Heart left ventricle (tissue), 16 donors: ENCODE measurements at regions not wholly inside any gene's neighbourhood (a gene's known extent, or its start where the extent isn't known, plus 50 kb on each side); places are given as distances from the start of the nearest gene placed in this dataset.

Source experiments
- ATAC-seq, 4 donors: fragments of 200-7000 bp; cut with Tn5 transposase; one replicate each; pipeline ENCODE4 v1.9.1; 2020 to 2022; ENCODE audit warnings: moderate library complexity in 4 of 4, mild to moderate bottlenecking in 3 of 4, moderate number of reproducible peaks in 1 of 4
- DNase-seq, 5 donors: peaks; one replicate each; pipeline ENCODE4 v3.0.0-alpha.2; 2020
- H3K27ac ChIP-seq, 12 donors: fragments of 200-600 bp; sonication (generic) in 4 of 12; one replicate each; pipeline versions ENCODE4 v1.5.0 to v1.8.0; 2016 to 2022; ENCODE audit warnings: mild to moderate bottlenecking in 2 of 12
- H3K27me3 ChIP-seq, 9 donors: fragments of 200-600 bp; sonication (generic) in 2 of 9; one replicate each; pipeline versions ENCODE4 v1.5.1 to v1.8.0; 2016 to 2022; ENCODE audit warnings: mild to moderate bottlenecking in 3 of 9
- H3K36me3 ChIP-seq, 9 donors: fragments of 200-600 bp; sonication (generic) in 2 of 9; one replicate each; pipeline versions ENCODE4 v1.5.0 to v1.8.0; 2018 to 2022; ENCODE audit warnings: mild to moderate bottlenecking in 2 of 9
- H3K4me1 ChIP-seq, 12 donors: fragments of 200-600 bp; sonication (generic) in 4 of 12; one replicate each; pipeline versions ENCODE4 v1.5.0 to v1.8.0; 2016 to 2022; ENCODE audit warnings: mild to moderate bottlenecking in 3 of 12
- H3K4me3 ChIP-seq, 12 donors: fragments of 200-600 bp; sonication (generic) in 4 of 12; one replicate each; pipeline versions ENCODE4 v1.5.0 to v1.8.0; 2017 to 2022; ENCODE audit warnings: mild to moderate bottlenecking in 9 of 12, moderate library complexity in 4 of 12
- H3K9me3 ChIP-seq, 12 donors: fragments of 200-600 bp; sonication (generic) in 4 of 12; one replicate each; pipeline versions ENCODE4 v1.5.0 to v1.8.0; 2016 to 2022; ENCODE audit warnings: mild to moderate bottlenecking in 1 of 12
- CTCF ChIP-seq, 12 donors: fragments of 200-600 bp; sonication (generic) in 4 of 12; IDR thresholded peaks; one replicate each; pipeline versions ENCODE4 v1.5.0 to v1.8.0; 2018 to 2022; ENCODE audit warnings: antibody characterized with exemption in 12 of 12, mild to moderate bottlenecking in 5 of 12
- POLR2A ChIP-seq, 2 donors: fragments of 450-650 bp; IDR thresholded peaks; one replicate each; pipeline ENCODE4 v1.6.1; 2017; ENCODE audit warnings: antibody characterized with exemption in 2 of 2, mild to moderate bottlenecking in 2 of 2, moderate library complexity in 2 of 2
- WGBS, 4 donors: extraction: QIAGEN DNeasy Blood & Tissue Kit in 2 of 4; methylation state at CpG; one replicate each; pipeline versions ENCODE4 v1.1.5 to v1.1.7; 2013 to 2018; 5-methylcytosine and 5-hydroxymethylcytosine counted together
- intact Hi-C, 10 donors: fragments of 100-400 bp; cut with DNase I; formaldehyde crosslinking; loops; one replicate each; pipeline versions ENCODE4 v1.11.1 to v1.14.2; 2022
- donor health status: ischemic (EF 13 %, LVEDD 7.1; RV severe dilation, severe dysfunction).
- donor health status: healthy with polysubstance abuse.
- donor health status: DM: no; HTN: yes; CAD: no.
- donor health status: DM: no; HTN: no; CAD: no.
- donor health status: ischemic (EF 25% LVEDD 6.9; RV normal size, moderate dysfunction).
- donor health status: ischemic (EF 25% LVEDD 5.7; RV mildly dilated, moderate dysfunction).
- donor health status: healthy.
- donor health status: DM: yes; HTN: yes; CAD: no.
- donor health status: ischemic (EF 35%, LVEDD 5.7; RV mildly dilated, moderate dysfunction).
- donor health status: nonischemic (EF 11% LVEDD 7.7; RV severe dilation, severe dysfunction).
- donor health status: DM: yes; HTN: yes; CAD: no.
- donor health status: PGD.
- donor health status: ischemic (EF 29% LVEDD 5.4; RV normal size, mild dysfunction).
- donor health status: nonischemic (EF 23%, LVEDD 6.1; RV moderate dilation, normal function).

GRCh38 chr6:144696610-144697368, 411.7 kb downstream of the UTRN start:
- Histone ChIP-seq H3K36me3 (peaks cover 0 to 26% (median 20%) of the 10 kb centered on the region in 9 donors), H3K9me3 (peaks cover 0 to 18% (median 0%) of the 10 kb centered on the region in 12 donors), H3K4me1 (peaks cover 0 to 5% (median 0%) of the 10 kb centered on the region in 12 donors), H3K27me3 (no peaks in the 10 kb centered on the region), H3K4me3 (no peak overlapping the region), H3K27ac (no peak overlapping the region)
- WGBS, 4 donors, result 83 to 95% (median 89%) methylated on average over 2 of the region's 2 CpGs
- no peak for TF ChIP-seq POLR2A (IDR thresholded peaks at IDR 0.05)
- no peak for TF ChIP-seq CTCF (IDR thresholded peaks at IDR 0.05)
- intact Hi-C loops, result loop anchor here in 1 of 10 donors (10.0 kb wide), 1 partner anchor 92 kb away; no protein-coding TSS in a partner anchor
- ATAC-seq, result no peak
- DNase-seq, result no peak

- ATAC-seq (no peak), DNase-seq (no peak)
- H3K9me3 ChIP-seq, result peaks cover 0 to 12% (median 0%) of the 10 kb centered on the region in 12 donors
- H3K36me3 ChIP-seq, result peaks cover 0 to 26% (median 25%) of the 10 kb centered on the region in 9 donors
- H3K4me1 ChIP-seq, result peaks cover 0 to 5% (median 0%) of the 10 kb centered on the region in 12 donors
- H3K27ac ChIP-seq, result no peak overlapping the region
- 88 to 97% (median 94%) methylated on average over 2 of the region's 2 CpGs for WGBS, 4 donors
- TF ChIP-seq POLR2A (IDR thresholded peaks at IDR 0.05) (no peak), CTCF (IDR thresholded peaks at IDR 0.05) (no peak)
- no peaks in the 10 kb centered on the region for H3K27me3 ChIP-seq
- no peak overlapping the region for H3K4me3 ChIP-seq
- intact Hi-C loops, result loop anchor here in 1 of 10 donors (10.0 kb wide), 1 partner anchor 93 kb away; no protein-coding TSS in a partner anchor
Measured at GRCh38 chr6:144697369-144697760, 412.2 kb downstream of the UTRN start.

- H3K27ac ChIP-seq, result no peak overlapping the region
- peaks cover 0 to 8% (median 0%) of the 10 kb centered on the region in 12 donors for H3K9me3 ChIP-seq
- intact Hi-C loops, result loop anchor here in 1 of 10 donors (10.0 kb wide), 1 partner anchor 93 kb away; no protein-coding TSS in a partner anchor
- H3K27me3 ChIP-seq, result no peaks in the 10 kb centered on the region
- 88 to 92% (median 91%) methylated on average over 3 of the region's 3 CpGs for WGBS, 4 donors
- H3K36me3 ChIP-seq, result peaks cover 0 to 31% (median 27%) of the 10 kb centered on the region in 9 donors
- ATAC-seq, result no peak
- H3K4me1 ChIP-seq, result peaks cover 0 to 5% (median 0%) of the 10 kb centered on the region in 12 donors
- no peak for TF ChIP-seq POLR2A (IDR thresholded peaks at IDR 0.05)
- TF ChIP-seq CTCF (IDR thresholded peaks at IDR 0.05), result no peak
- H3K4me3 ChIP-seq, result no peak overlapping the region
- no peak for DNase-seq
Measured at GRCh38 chr6:144697801-144698200, 412.7 kb downstream of the UTRN start.

GRCh38 chr6:144702781-144703180, 417.6 kb downstream of the UTRN start:
- H3K9me3 ChIP-seq, result no peaks in the 10 kb centered on the region
- 92 to 98% (median 97%) methylated on average over 1 of the region's 1 CpG for WGBS, 4 donors
- TF ChIP-seq POLR2A (IDR thresholded peaks at IDR 0.05) (no peak), CTCF (IDR thresholded peaks at IDR 0.05) (no peak)
- intact Hi-C loops, result no loop called here
- no peak overlapping the region for H3K4me3 ChIP-seq
- no peak overlapping the region for H3K27ac ChIP-seq
- H3K36me3 ChIP-seq, result peaks cover 0 to 57% (median 38%) of the 10 kb centered on the region in 9 donors
- no peaks in the 10 kb centered on the region for H3K27me3 ChIP-seq
- no peaks in the 10 kb centered on the region for H3K4me1 ChIP-seq
- no peak for ATAC-seq
- no peak for DNase-seq
